A673 (cell line): ENCODE measurements at regions not wholly inside any gene's neighbourhood (a gene's known extent, or its start where the extent isn't known, plus 50 kb on each side); places are given as distances from the start of the nearest gene placed in this dataset.

ENCODE experiments used
- BruUV-seq: library from RNA; stranded (reverse); fragments of 400-500 nt; replicated peaks from 2 replicates; lab custom pipeline; 2021; lab: Mats Ljungman, UMichigan
- CTCF ChIA-PET: fragments of 300-600 bp; sonication (Branson Sonifier 250); formaldehyde crosslinking; loops from one replicate; lab custom pipeline; 2022; ENCODE audit warnings: antibody characterized with exemption; lab: Charles Lee
- POLR2A ChIA-PET: fragments of 300-600 bp; sonication (Branson Sonifier 250); formaldehyde crosslinking; loops from one replicate; lab custom pipeline; 2022; ENCODE audit warnings: antibody characterized with exemption; ENCODE audit not compliant: low non-redundant PET; lab: Charles Lee
- DNase-seq: peaks from one replicate; pipeline ENCODE4 v3.0.0-alpha.2; 2015; ENCODE audit warnings: low spot score
- H3K27ac ChIP-seq: fragments of 200-600 bp; sonication (generic); 2 replicates; pipeline ENCODE4 v1.5.1; 2016; ENCODE audit warnings: mixed run types, low read depth, mild to moderate bottlenecking, mixed read lengths, antibody characterized with exemption, low read length; ENCODE audit not compliant: poor library complexity, severe bottlenecking
- H3K27me3 ChIP-seq: fragments of 200-600 bp; sonication (generic); replicated peaks from 2 replicates; pipeline ENCODE4 v1.6.1; 2017; ENCODE audit warnings: mixed run types, low read depth, mild to moderate bottlenecking, mixed read lengths, antibody characterized with exemption, low read length; ENCODE audit not compliant: insufficient read depth, poor library complexity
- H3K36me3 ChIP-seq: fragments of 200-600 bp; sonication (generic); 2 replicates; pipeline ENCODE4 v1.6.1; 2016; ENCODE audit warnings: mixed run types, mild to moderate bottlenecking, mixed read lengths, antibody characterized with exemption, low read length; ENCODE audit not compliant: insufficient read depth, poor library complexity, severe bottlenecking
- H3K4me1 ChIP-seq: fragments of 200-600 bp; sonication (generic); 2 replicates; pipeline ENCODE4 v1.6.1; 2017; ENCODE audit warnings: mixed run types, mild to moderate bottlenecking, mixed read lengths, antibody characterized with exemption, low read length; ENCODE audit not compliant: insufficient read depth, poor library complexity, severe bottlenecking
- H3K4me3 ChIP-seq: fragments of 200-600 bp; sonication (generic); 2 replicates; pipeline ENCODE4 v1.5.1; 2016; ENCODE audit warnings: low read depth, mixed run types, mild to moderate bottlenecking, mixed read lengths, low read length; ENCODE audit not compliant: poor library complexity, severe bottlenecking
- H3K9me3 ChIP-seq: fragments of 200-600 bp; sonication (generic); 2 replicates; pipeline ENCODE4 v1.6.1; 2016; ENCODE audit warnings: mixed run types, low read depth, mild to moderate bottlenecking, mixed read lengths, antibody characterized with exemption, low read length; ENCODE audit not compliant: poor library complexity, severe bottlenecking
- EZH2 ChIP-seq: fragments of 200-600 bp; sonication (generic); IDR thresholded peaks from 2 replicates; pipeline ENCODE4 v1.6.1; 2017; ENCODE audit warnings: borderline replicate concordance, low read depth, mild to moderate bottlenecking, mixed read lengths, antibody characterized with exemption, low read length; ENCODE audit not compliant: poor library complexity, severe bottlenecking
- intact Hi-C: fragments of 100-400 bp; cut with micrococcal nuclease; formaldehyde crosslinking; loops from one replicate; pipeline ENCODE4 v1.10.0; 2022; ENCODE audit not compliant: unreplicated experiment
- TF ChIP-seq, protein P1 (sequence below): fragments of 300-800, 200-600 bp; sonication (generic); conservative IDR thresholded peaks from 2 replicates; pipeline ENCODE4 v1.5.1; 2017; ENCODE audit warnings: low read depth, mild to moderate bottlenecking, antibody characterized with exemption, low read length, moderate library complexity, mixed read lengths

DNA sequence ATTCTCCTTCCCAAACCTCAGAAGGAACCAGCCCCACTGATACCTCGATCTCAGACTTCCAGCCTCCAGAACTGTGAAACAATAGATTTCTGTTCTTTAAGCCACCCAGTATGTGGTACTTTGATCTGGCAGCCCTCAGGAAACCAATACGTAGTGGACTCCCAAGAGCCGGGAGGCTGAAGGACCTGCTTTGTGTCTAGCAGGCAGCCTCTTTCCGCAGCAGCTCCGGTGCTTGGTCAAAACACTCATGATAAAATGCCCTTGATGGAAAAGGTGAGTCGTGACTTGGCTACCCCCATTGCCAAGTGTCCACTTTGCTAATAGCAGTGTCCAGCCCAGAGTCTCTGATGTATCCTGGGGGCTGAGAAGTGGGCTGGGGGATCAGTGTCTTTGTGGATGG, 158.8 kb upstream of the TMTC4 start:
- intact Hi-C loops = no loop called here
- Histone ChIP-seq H3K4me1 (no peaks in the 10 kb centered on the region), H3K27me3 (no peaks in the 10 kb centered on the region), H3K36me3 (no peaks in the 10 kb centered on the region), H3K4me3 (no peak overlapping the region), H3K9me3 (no peaks in the 10 kb centered on the region), H3K27ac (no peak overlapping the region)
- POLR2A ChIA-PET = no interaction called here
- no peak for DNase-seq
- no peak for TF ChIP-seq EZH2
- TF ChIP-seq, protein P1, sequence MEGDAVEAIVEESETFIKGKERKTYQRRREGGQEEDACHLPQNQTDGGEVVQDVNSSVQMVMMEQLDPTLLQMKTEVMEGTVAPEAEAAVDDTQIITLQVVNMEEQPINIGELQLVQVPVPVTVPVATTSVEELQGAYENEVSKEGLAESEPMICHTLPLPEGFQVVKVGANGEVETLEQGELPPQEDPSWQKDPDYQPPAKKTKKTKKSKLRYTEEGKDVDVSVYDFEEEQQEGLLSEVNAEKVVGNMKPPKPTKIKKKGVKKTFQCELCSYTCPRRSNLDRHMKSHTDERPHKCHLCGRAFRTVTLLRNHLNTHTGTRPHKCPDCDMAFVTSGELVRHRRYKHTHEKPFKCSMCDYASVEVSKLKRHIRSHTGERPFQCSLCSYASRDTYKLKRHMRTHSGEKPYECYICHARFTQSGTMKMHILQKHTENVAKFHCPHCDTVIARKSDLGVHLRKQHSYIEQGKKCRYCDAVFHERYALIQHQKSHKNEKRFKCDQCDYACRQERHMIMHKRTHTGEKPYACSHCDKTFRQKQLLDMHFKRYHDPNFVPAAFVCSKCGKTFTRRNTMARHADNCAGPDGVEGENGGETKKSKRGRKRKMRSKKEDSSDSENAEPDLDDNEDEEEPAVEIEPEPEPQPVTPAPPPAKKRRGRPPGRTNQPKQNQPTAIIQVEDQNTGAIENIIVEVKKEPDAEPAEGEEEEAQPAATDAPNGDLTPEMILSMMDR = no peak
- BruUV-seq = no TSS peak
- CTCF ChIA-PET = no interaction called here

DNA sequence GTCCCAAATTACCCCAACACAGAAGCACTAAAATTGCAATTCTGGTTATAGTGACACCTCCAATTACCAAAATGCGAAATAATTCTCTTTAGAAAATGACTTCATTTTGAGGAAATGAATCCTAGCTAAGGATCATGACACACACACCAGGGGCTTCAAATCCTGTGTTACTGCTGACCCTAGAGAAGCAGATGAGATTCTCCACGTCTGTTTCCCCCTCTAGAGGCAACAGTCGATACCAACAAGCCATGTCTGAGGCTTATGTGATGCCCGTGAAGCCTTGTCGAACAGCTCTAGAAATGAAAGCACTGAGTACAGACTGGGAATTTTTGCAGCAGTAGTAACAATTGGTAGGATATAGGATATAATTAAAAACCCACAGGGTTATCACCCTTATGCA, 153.6 kb upstream of the TMTC4 start:
- no peaks in the 10 kb centered on the region for H3K27me3 ChIP-seq
- no peak overlapping the region for H3K27ac ChIP-seq
- peak; percentile 36 for DNase-seq
- no peaks in the 10 kb centered on the region for H3K36me3 ChIP-seq
- BruUV-seq = no TSS peak
- POLR2A ChIA-PET = no interaction called here
- peaks cover 5% of the 10 kb centered on the region for H3K4me1 ChIP-seq
- TF ChIP-seq EZH2 = no peak
- TF ChIP-seq, protein P1 = peak; percentile 45
- H3K9me3 ChIP-seq = no peaks in the 10 kb centered on the region
- CTCF ChIA-PET = no interaction called here
- intact Hi-C loops = no loop called here
- no peak overlapping the region for H3K4me3 ChIP-seq

DNA sequence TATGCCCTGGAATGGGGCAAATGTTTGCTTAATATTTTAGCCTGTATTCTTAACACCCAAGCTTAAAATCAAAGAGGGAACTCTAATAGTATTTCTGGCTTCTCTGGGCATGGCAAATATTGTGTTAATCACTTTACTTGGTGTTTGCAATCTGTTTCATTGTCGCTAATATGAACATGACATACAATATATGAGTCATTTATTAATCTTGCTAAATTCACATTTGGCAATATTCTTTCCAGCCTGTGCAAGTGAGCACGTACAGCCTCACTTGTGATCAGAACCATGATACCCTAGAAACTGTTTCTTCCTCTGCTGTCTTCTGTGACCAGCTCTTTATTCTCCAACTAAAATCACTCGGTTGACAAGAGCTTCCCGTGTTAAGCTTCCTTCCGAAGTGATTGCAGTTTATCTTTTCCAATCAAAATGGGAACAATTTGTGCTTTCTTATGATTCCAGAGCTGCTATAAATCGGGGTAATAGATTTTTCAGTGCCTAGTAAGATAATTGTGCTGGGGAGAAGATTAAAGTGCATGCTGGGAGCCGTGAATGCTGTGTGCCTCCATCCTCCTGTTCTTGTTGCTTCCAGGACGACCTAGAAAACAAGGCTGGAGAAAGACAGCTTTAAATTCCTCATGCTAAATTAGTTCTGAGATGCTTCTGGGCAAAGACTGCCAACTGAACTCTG, 153.0 kb upstream of the TMTC4 start:
- CTCF ChIA-PET = no interaction called here
- Histone ChIP-seq H3K9me3 (no peaks in the 10 kb centered on the region), H3K4me3 (no peak overlapping the region), H3K4me1 (peaks cover 5% of the 10 kb centered on the region), H3K36me3 (no peaks in the 10 kb centered on the region), H3K27me3 (no peaks in the 10 kb centered on the region), H3K27ac (no peak overlapping the region)
- DNase-seq = no peak
- no peak for TF ChIP-seq EZH2
- TF ChIP-seq, protein P1 = no peak
- POLR2A ChIA-PET = no interaction called here
- no TSS peak for BruUV-seq
- intact Hi-C loops = no loop called here
